BLaER1 treated with 17β-estradiol and CSF1 and Interleukin-3, amounts not matched to agents 10 nM and 100 nM (cell line): ENCODE measurements at regions not wholly inside any gene's neighbourhood (a gene's known extent, or its start where the extent isn't known, plus 50 kb on each side); places are given as distances from the start of the nearest gene placed in this dataset.

Source experiments
- H3K27ac ChIP-seq, 11 experiments: shearing (Covaris generic); formaldehyde crosslinking; 2 replicates each; pipeline ENCODE4 v1.8.1; 2022
- H3K27me3 ChIP-seq, 11 experiments: shearing (Covaris generic); formaldehyde crosslinking; 2 replicates each; pipeline ENCODE4 v1.8.1; 2022
- H3K36me3 ChIP-seq, 11 experiments: shearing (Covaris generic); formaldehyde crosslinking; 2 replicates each; pipeline ENCODE4 v1.8.1; 2022
- H3K4me1 ChIP-seq, 10 experiments: shearing (Covaris generic); formaldehyde crosslinking; 2 replicates each; pipeline ENCODE4 v1.8.1; 2022
- H3K4me2 ChIP-seq, 11 experiments: shearing (Covaris generic); formaldehyde crosslinking; 2 replicates each; pipeline ENCODE4 v1.8.1; 2022
- H3K4me3 ChIP-seq, 10 experiments: shearing (Covaris generic); formaldehyde crosslinking; 2 replicates each; pipeline ENCODE4 v1.8.1; 2022
- H3K9ac ChIP-seq, 11 experiments: shearing (Covaris generic); formaldehyde crosslinking; 2 replicates each; pipeline ENCODE4 v1.8.1; 2022
- H3K9me3 ChIP-seq, 11 experiments: shearing (Covaris generic); formaldehyde crosslinking; replicated peaks in 1 of 11; 2 replicates each; pipeline ENCODE4 v1.8.1; 2022
- H4K20me1 ChIP-seq, 11 experiments: shearing (Covaris generic); formaldehyde crosslinking; 2 replicates each; pipeline ENCODE4 v1.8.1; 2022
- Cebpa-rat ChIP-seq, 11 experiments: shearing (Covaris generic); IDR thresholded peaks; 2 replicates each; pipeline ENCODE4 v1.8.1; 2022

DNA sequence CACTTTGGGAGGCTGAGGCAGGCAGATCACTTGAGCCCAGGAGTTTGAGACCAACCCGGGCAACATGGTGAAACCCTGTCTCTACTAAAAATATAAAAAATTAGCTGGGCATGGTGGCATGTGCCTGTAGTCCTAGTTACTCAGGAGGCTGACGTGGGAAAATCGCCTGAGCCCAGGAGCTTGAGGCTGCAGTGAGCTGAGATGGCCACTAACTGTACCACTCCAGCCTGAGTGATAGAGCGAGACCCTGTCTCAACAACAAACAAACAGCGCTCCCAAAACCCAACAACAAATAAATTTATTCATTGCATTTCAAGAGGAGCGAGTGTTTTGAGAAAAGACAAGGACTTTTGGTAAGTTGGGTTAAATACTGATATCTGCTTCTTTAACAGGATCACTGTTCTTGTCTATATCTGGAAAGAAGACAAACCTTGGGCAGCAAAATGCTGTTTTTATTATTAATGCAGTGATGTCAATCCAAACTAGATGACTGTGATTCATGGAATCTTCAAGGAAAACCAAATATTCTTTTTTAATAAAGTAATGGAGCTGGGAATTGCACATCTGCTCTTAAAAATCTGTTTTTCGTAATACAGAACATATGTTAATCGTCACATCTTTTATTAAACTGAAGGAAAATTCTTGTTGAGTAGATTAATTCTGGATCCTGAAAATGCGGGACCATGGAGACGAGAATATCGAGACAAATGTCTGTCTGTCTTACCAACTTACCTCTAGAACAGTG lies 90.8 kb upstream of the LIMCH1 start:
- no peaks in the 10 kb centered on the region for H4K20me1 ChIP-seq
- no peak for TF ChIP-seq Cebpa-rat (IDR thresholded peaks at IDR 0.05)
- no peak overlapping the region for H3K4me2 ChIP-seq
- no peak overlapping the region for H3K9ac ChIP-seq
- H3K27me3 ChIP-seq, result no peaks in the 10 kb centered on the region
- 0 out of 22 replicates have a peak, but pooled peaks cover 0 to 5% (median 0%) of the 10 kb centered on the region in 11 experiments for H3K9me3 ChIP-seq
- H3K36me3 ChIP-seq, result no peaks in the 10 kb centered on the region
- peaks cover 0 to 10% (median 0%) of the 10 kb centered on the region in 10 experiments; a peak in 5 of 20 replicates for H3K4me1 ChIP-seq
- no peak overlapping the region for H3K27ac ChIP-seq
- no peak overlapping the region for H3K4me3 ChIP-seq

DNA sequence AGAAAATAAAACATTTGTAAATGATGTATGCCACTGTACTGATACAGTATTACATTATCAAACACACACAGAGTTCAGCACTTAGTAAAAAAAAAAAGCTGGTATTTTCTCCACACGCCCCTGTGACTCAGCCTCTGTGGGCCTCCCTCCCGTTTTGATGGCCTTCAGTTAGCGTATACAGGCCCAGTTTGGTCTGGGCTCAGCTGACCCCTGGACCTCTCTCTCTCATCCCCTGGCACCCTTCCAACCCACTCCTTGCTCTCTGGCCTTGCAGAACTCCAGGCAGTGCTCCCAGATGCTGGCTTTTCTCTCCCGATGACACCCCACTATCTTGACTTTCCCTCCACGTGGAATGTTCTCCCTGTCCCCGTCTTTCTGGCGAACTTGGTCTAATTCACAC lies 89.0 kb upstream of the LIMCH1 start:
- H3K4me3 ChIP-seq, result no peak overlapping the region
- H3K9ac ChIP-seq, result no peak overlapping the region
- H3K27ac ChIP-seq, result no peak overlapping the region
- no peaks in the 10 kb centered on the region for H4K20me1 ChIP-seq
- no peak for TF ChIP-seq Cebpa-rat (IDR thresholded peaks at IDR 0.05)
- H3K36me3 ChIP-seq, result no peaks in the 10 kb centered on the region
- peaks cover 0 to 16% (median 0%) of the 10 kb centered on the region in 10 experiments; a peak in 5 of 20 replicates for H3K4me1 ChIP-seq
- H3K9me3 ChIP-seq, result 0 out of 22 replicates have a peak, but pooled peaks cover 0 to 5% (median 0%) of the 10 kb centered on the region in 11 experiments
- no peak overlapping the region for H3K4me2 ChIP-seq
- no peaks in the 10 kb centered on the region for H3K27me3 ChIP-seq

DNA sequence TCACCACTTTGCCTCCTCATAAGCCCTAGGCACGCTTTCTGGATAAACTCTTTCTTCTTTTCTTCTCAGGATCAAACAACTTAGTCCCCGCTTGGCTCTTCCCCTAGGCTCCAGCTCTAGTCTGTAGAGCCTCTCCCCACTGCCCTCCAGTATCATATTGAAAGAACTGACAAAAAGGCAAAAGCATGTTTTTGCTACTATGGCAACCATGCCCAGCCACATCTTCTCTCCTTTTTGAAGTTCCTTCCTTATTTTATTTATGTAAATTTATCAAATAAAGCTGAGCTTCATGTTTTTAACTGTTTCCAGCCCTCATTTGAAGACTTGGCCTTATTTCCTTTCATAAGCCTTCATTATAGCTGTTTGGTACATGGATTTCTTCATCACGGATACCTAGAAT lies 86.0 kb upstream of the LIMCH1 start:
- Histone ChIP-seq H3K4me3 (no peak overlapping the region), H3K4me1 (peaks cover 0 to 16% (median 0%) of the 10 kb centered on the region in 10 experiments; a peak in 5 of 20 replicates), H3K27me3 (no peaks in the 10 kb centered on the region), H3K9ac (no peak overlapping the region), H3K4me2 (peak overlapping the region in 3 of 11 experiments; percentile 27 to 37 (median 31); a peak in 6 of 22 replicates), H4K20me1 (no peaks in the 10 kb centered on the region), H3K9me3 (0 out of 22 replicates have a peak, but pooled peaks cover 0 to 5% (median 0%) of the 10 kb centered on the region in 11 experiments), H3K36me3 (no peaks in the 10 kb centered on the region), H3K27ac (peak overlapping the region in 1 of 11 experiments; percentile 7; a peak in 1 of 22 replicates)
- TF ChIP-seq Cebpa-rat (IDR thresholded peaks at IDR 0.05), result no peak

DNA sequence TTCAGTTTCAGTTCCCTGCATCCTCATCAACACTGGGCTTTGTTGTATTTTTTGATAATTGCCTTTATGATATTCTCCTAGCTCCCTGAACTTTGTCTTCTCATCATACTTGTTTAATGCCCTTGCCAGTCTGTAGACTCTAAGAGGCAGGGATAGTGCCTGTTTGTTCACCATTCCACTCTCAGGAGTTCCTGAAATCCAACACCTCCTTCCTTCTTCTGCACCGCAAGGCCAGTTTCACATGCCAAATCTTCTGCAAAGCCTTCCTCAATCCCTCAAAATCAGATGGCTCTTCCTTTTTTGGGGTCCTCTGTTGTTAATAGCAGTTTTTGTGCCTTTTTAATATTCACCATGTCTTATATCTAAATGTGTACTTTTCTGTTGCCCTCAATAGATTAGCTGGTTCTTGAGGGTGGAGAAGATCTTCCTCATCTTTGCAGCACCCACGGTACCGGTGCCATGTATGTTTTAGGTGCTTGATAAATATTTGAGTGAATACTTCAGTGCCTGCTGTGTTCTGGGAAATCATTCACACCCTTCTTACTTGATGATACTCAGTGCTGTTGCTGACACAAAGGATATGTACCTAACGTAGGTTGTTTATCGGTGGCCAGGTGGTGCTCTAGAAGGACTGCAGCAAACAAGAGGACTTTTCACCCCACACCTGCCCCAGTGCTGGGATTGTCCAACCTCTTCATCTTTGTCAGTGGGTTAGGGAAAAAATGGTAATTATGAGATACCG lies 85.3 kb upstream of the LIMCH1 start:
- no peaks in the 10 kb centered on the region for H3K27me3 ChIP-seq
- no peaks in the 10 kb centered on the region for H4K20me1 ChIP-seq
- no peaks in the 10 kb centered on the region for H3K36me3 ChIP-seq
- 0 out of 22 replicates have a peak, but pooled peaks cover 0 to 5% (median 0%) of the 10 kb centered on the region in 11 experiments for H3K9me3 ChIP-seq
- H3K27ac ChIP-seq, result no peak overlapping the region; a peak in 1 of 22 replicates
- H3K4me3 ChIP-seq, result no peak overlapping the region
- peaks cover 0 to 16% (median 0%) of the 10 kb centered on the region in 10 experiments; a peak in 5 of 20 replicates for H3K4me1 ChIP-seq
- TF ChIP-seq Cebpa-rat (IDR thresholded peaks at IDR 0.05), result no peak
- no peak overlapping the region for H3K9ac ChIP-seq
- peak overlapping the region in 3 of 11 experiments; percentile 27 to 37 (median 31); a peak in 5 of 22 replicates for H3K4me2 ChIP-seq

DNA sequence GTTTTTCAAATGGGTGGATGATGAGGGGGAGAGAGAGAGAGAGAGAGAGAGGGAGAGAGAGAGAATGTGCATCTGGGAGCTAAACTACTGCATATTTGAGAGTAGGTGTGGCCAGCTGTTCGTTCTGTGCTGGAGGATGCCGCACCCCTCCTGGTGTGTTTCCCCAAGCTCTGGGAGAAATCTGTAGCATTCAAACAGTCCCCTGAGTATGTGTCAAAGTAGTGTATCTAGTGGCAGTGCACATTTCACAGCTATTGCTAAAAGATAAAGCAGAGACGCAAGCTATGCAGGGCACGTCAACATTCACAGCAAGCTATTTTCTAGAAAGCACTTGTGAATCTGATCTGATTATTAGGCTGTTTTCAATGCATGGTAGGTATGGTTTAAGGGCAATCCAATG lies 83.5 kb upstream of the LIMCH1 start:
- H3K9ac ChIP-seq, result no peak overlapping the region
- H3K27ac ChIP-seq, result no peak overlapping the region
- TF ChIP-seq Cebpa-rat (IDR thresholded peaks at IDR 0.05), result no peak
- H3K4me3 ChIP-seq, result no peak overlapping the region
- peaks cover 0 to 16% (median 5%) of the 10 kb centered on the region in 10 experiments; a peak in 11 of 20 replicates for H3K4me1 ChIP-seq
- no peaks in the 10 kb centered on the region for H3K27me3 ChIP-seq
- no peak overlapping the region for H3K4me2 ChIP-seq
- H3K9me3 ChIP-seq, result peaks cover 0 to 5% (median 0%) of the 10 kb centered on the region in 11 experiments; a peak in 1 of 22 replicates
- no peaks in the 10 kb centered on the region for H4K20me1 ChIP-seq
- no peaks in the 10 kb centered on the region for H3K36me3 ChIP-seq

DNA sequence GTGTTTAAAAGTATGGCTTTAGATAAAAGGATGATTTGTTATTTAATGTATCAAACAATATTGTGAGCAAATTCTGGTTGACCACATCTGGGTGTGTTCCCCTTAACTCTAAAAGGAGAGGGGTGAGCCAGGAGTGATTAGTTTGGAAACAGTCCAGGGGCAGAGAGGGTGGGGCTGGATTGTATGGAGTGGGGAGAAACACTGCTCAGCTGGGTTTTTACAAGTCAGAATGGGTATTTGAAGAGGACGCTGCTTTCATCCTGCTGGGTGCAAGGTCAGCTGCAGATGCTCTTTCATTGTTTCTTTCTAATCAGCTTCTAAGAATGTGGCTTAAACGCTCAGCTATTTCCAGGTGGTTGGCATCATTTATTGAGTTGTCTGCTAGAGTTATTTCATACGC lies 82.8 kb upstream of the LIMCH1 start:
- H3K4me1 ChIP-seq, result peaks cover 0 to 16% (median 8%) of the 10 kb centered on the region in 10 experiments; a peak in 11 of 20 replicates
- H3K4me2 ChIP-seq, result no peak overlapping the region
- TF ChIP-seq Cebpa-rat (IDR thresholded peaks at IDR 0.05), result no peak
- H3K27me3 ChIP-seq, result no peaks in the 10 kb centered on the region
- H4K20me1 ChIP-seq, result no peaks in the 10 kb centered on the region
- peaks cover 0 to 5% (median 0%) of the 10 kb centered on the region in 11 experiments; a peak in 2 of 22 replicates for H3K9me3 ChIP-seq
- no peak overlapping the region for H3K9ac ChIP-seq
- no peak overlapping the region for H3K27ac ChIP-seq
- H3K4me3 ChIP-seq, result no peak overlapping the region
- H3K36me3 ChIP-seq, result no peaks in the 10 kb centered on the region

DNA sequence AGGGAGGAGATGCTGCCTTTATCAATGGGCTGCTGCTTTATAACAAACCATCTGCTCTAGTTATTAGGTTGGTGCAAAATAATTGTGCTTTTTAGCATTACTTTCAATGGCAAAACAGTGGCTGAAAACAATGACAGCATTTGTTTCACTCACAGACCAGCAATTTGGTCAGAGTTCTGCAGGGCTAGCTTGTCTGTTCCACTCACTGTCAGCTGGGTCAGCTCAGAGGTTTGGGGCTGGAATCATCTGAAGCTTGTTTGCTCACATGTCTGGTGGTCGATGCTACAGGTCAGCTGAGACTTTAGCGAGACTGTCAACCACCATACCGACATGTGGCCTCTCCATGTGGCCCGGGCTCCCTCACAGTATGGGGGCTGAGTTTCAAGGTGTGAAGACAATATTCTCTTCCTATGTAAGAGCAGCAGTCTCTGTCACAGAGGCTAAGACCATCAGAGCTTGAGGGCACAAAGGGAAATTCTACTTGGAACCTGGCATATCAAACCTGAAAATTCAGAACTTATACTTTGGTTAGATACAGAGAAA lies 81.3 kb upstream of the LIMCH1 start:
- no peak overlapping the region for H3K4me3 ChIP-seq
- no peaks in the 10 kb centered on the region for H3K27me3 ChIP-seq
- no peak for TF ChIP-seq Cebpa-rat (IDR thresholded peaks at IDR 0.05)
- H3K9ac ChIP-seq, result no peak overlapping the region
- no peak overlapping the region for H3K27ac ChIP-seq
- peaks cover 10 to 26% (median 12%) of the 10 kb centered on the region in 10 experiments; a peak in 19 of 20 replicates for H3K4me1 ChIP-seq
- H3K9me3 ChIP-seq, result peaks cover 0 to 4% (median 0%) of the 10 kb centered on the region in 11 experiments; a peak in 2 of 22 replicates
- H4K20me1 ChIP-seq, result no peaks in the 10 kb centered on the region
- H3K36me3 ChIP-seq, result no peaks in the 10 kb centered on the region
- H3K4me2 ChIP-seq, result no peak overlapping the region

DNA sequence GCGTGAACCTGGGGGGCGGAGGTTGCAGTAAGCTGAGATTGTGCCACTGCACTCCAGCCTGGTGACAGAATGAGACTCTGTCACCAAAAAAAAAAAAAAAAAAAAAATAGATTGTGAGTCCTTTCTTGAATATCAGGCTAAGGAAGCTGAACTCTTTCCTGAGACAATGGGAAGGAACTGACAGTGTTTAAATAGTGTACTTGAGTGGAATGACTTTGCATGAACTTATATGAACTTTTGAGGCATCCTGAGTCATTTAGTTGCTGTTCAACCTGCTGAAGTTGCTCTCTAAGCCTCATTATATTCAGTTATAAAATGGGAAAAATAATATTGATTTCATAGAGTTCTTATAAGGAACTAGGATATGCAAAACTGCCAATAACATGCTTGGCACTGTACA lies 79.3 kb upstream of the LIMCH1 start:
- Histone ChIP-seq H3K4me3 (no peak overlapping the region), H3K36me3 (no peaks in the 10 kb centered on the region), H4K20me1 (no peaks in the 10 kb centered on the region), H3K27ac (no peak overlapping the region), H3K9me3 (peaks cover 0 to 4% (median 0%) of the 10 kb centered on the region in 11 experiments; a peak in 2 of 22 replicates), H3K27me3 (no peaks in the 10 kb centered on the region), H3K9ac (no peak overlapping the region), H3K4me1 (peaks cover 0 to 46% (median 23%) of the 10 kb centered on the region in 10 experiments; a peak in 15 of 20 replicates), H3K4me2 (no peak overlapping the region)
- TF ChIP-seq Cebpa-rat (IDR thresholded peaks at IDR 0.05), result no peak

DNA sequence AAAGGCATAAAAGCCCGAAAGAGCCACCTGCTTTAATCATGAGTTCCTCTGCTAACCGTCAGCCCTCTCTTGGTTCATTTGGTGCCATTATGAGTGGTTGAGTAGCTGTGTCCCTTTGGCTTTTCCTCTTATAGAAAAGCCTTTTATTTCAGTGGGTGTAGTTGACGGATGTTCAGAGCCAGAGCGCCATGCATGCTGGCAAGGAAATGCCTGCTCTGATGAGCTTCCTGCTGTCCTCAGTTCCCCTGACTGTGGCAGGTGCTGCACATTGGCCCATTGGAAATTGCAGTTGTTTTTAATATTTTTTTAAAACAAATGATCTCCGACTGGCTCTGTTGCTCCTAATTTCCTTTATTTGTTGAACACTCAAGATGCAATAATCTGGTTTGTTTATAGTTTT lies 77.3 kb upstream of the LIMCH1 start:
- Histone ChIP-seq H3K4me2 (peak overlapping the region in 7 of 11 experiments; percentile 35 to 73 (median 59); a peak in 14 of 22 replicates), H3K4me1 (peaks cover 0 to 46% (median 23%) of the 10 kb centered on the region in 10 experiments; a peak in 15 of 20 replicates), H3K27me3 (no peaks in the 10 kb centered on the region), H3K4me3 (no peak overlapping the region), H3K9ac (no peak overlapping the region), H4K20me1 (no peaks in the 10 kb centered on the region), H3K27ac (no peak overlapping the region), H3K36me3 (no peaks in the 10 kb centered on the region), H3K9me3 (peaks cover 0 to 4% (median 0%) of the 10 kb centered on the region in 11 experiments; a peak in 2 of 22 replicates)
- TF ChIP-seq Cebpa-rat (IDR thresholded peaks at IDR 0.05), result no peak
